ENCODE measurements at regions not wholly inside any gene's neighbourhood (a gene's known extent, or its start where the extent isn't known, plus 50 kb on each side); places are given as distances from the start of the nearest gene placed in this dataset.

DNA sequence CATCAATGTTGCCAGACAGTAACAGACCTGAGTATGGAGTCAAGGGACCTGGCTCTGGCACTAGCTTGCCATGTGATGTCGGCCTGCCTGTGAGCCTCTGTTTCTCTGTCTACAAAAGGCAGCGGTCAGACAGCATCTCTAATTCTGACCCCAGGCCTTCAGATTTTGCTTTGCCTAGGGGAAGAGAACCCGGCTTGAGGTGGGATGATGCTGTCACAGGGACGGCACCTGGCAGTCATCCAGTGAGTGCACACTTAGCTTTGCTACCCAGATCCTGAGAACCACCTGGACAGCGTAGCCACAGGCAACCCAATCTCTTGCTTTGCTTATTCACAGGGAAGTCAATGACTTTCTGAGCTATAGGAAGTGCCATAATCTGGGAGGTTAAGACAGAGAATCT, 135.2 kb upstream of the SALL1 start:
- TF ChIP-seq POLR2AphosphoS5 (IDR thresholded peaks at IDR 0.05; ENCODE audit: insufficient read depth in 1 of 2, low read depth in 1 of 2) (no peak), CTCF (IDR thresholded peaks at IDR 0.05) (no peak)

Measured in vagina (tissue), 2 donors.